B cell (primary cell): ENCODE measurements at regions not wholly inside any gene's neighbourhood (a gene's known extent, or its start where the extent isn't known, plus 50 kb on each side); places are given as distances from the start of the nearest gene placed in this dataset.

Experiments
- ATAC-seq: fragments of 200-7000 bp; cut with Tn5 transposase; one replicate; pipeline ENCODE4 v1.10.0; 2021; ENCODE audit warnings: low read depth, mild to moderate bottlenecking, moderate number of reproducible peaks, moderate library complexity
- CTCF ChIA-PET: fragments of 350-600 bp; sonication (Branson Sonifier 250); formaldehyde crosslinking; loops from one replicate; lab custom pipeline; 2021; ENCODE audit warnings: antibody characterized with exemption, inconsistent platforms; lab: Charles Lee
- POLR2A ChIA-PET: fragments of 350-600 bp; sonication (Branson Sonifier 250); formaldehyde crosslinking; loops from one replicate; lab custom pipeline; 2021; ENCODE audit warnings: antibody characterized with exemption; lab: Charles Lee
- DNase-seq: peaks from one replicate; pipeline ENCODE4 v3.0.0; 2013
- H2AFZ ChIP-seq: 2 replicates; pipeline ENCODE4 v1.6.1; 2012; ENCODE audit warnings: mild to moderate bottlenecking, low read depth, low read length; ENCODE audit not compliant: insufficient read depth, poor library complexity, severe bottlenecking
- H3K27ac ChIP-seq, 2 donors: 1 replicate in 1 of 2; 2 replicates in 1 of 2; pipeline ENCODE4 v1.5.1; 2012 to 2013; ENCODE audit warnings: low read length in 2 of 2, mild to moderate bottlenecking in 2 of 2, moderate library complexity in 1 of 2
- H3K27me3 ChIP-seq, 4 experiments: fragments of 200-600 bp in 1 of 4; sonication (generic) in 1 of 4; replicated peaks in 1 of 4; 1 replicate in 2 of 4; 2 replicates in 2 of 4; pipeline versions ENCODE4 v1.6.1 to v1.7.0; 2013 to 2016; ENCODE audit warnings: low read length in 3 of 4, mild to moderate bottlenecking in 2 of 4, mixed read lengths in 1 of 4, moderate library complexity in 1 of 4; ENCODE audit not compliant: insufficient read depth in 4 of 4, control insufficient read depth in 3 of 4; ENCODE audit errors: control extremely low read depth in 1 of 4
- H3K36me3 ChIP-seq, 2 experiments: replicated peaks in 1 of 2; 1 replicate in 1 of 2; 2 replicates in 1 of 2; pipeline versions ENCODE4 v1.6.1 to v1.7.1; 2013; ENCODE audit warnings: low read length in 1 of 2; ENCODE audit not compliant: insufficient read depth in 2 of 2, control insufficient read depth in 1 of 2; ENCODE audit errors: control extremely low read depth in 1 of 2, extremely low read depth in 1 of 2
- H3K4me1 ChIP-seq, 2 donors: fragments of 200-600 bp in 1 of 2; sonication (generic) in 1 of 2; 1 replicate in 1 of 2; 2 replicates in 1 of 2; pipeline versions ENCODE4 v1.5.1 to v1.6.1; 2013 to 2017; ENCODE audit warnings: low read length in 2 of 2; ENCODE audit not compliant: control insufficient read depth in 2 of 2, insufficient read depth in 2 of 2
- H3K4me2 ChIP-seq: replicated peaks from 2 replicates; pipeline ENCODE3; 2012; ENCODE audit warnings: mild to moderate bottlenecking, low read depth, low read length; ENCODE audit not compliant: poor library complexity, severe bottlenecking
- H3K4me3 ChIP-seq, 5 experiments: fragments of 200-600 bp in 1 of 5; sonication (generic) in 1 of 5; 1 replicate in 3 of 5; 2 replicates in 2 of 5; pipeline versions ENCODE4 v1.5.1 to v1.7.0; 2011 to 2016; ENCODE audit warnings: low read length in 4 of 5, mild to moderate bottlenecking in 4 of 5, low read depth in 2 of 5, control low read depth in 1 of 5, moderate library complexity in 1 of 5; ENCODE audit not compliant: insufficient read depth in 1 of 5; ENCODE audit errors: control extremely low read depth in 1 of 5, extremely low read depth in 1 of 5
- H3K79me2 ChIP-seq: fragments of 200-600 bp; sonication (generic); one replicate; pipeline ENCODE4 v1.6.0; 2016; ENCODE audit warnings: low read length; ENCODE audit not compliant: control insufficient read depth, insufficient read depth
- H3K9ac ChIP-seq: fragments of 200-600 bp; sonication (generic); 2 replicates; pipeline ENCODE4 v1.6.1; 2017; ENCODE audit warnings: mild to moderate bottlenecking, low read length, moderate library complexity
- H3K9me3 ChIP-seq, 3 donors: one replicate each; pipeline versions ENCODE4 v1.6.1 to v1.7.1; 2013; ENCODE audit warnings: low read length in 2 of 3; ENCODE audit not compliant: control insufficient read depth in 2 of 3, insufficient read depth in 1 of 3; ENCODE audit errors: control extremely low read depth in 1 of 3
- H4K20me1 ChIP-seq: 2 replicates; pipeline ENCODE4 v1.6.0; 2012; ENCODE audit warnings: mild to moderate bottlenecking, low read length; ENCODE audit not compliant: insufficient read depth, control insufficient read depth, poor library complexity, severe bottlenecking
- H3K27ac Mint-ChIP-seq: one replicate; pipeline ENCODE4 v1.8.0; 2021; ENCODE audit warnings: mixed read lengths
- H3K27me3 Mint-ChIP-seq: one replicate; pipeline ENCODE4 v1.8.0; 2021; ENCODE audit warnings: mixed read lengths
- H3K4me1 Mint-ChIP-seq: one replicate; pipeline ENCODE4 v1.8.0; 2021; ENCODE audit warnings: mixed read lengths
- H3K4me3 Mint-ChIP-seq: one replicate; pipeline ENCODE4 v1.8.0; 2021; ENCODE audit warnings: mixed read lengths
- H3K9me3 Mint-ChIP-seq: one replicate; pipeline ENCODE4 v1.8.0; 2022; ENCODE audit warnings: mixed read lengths; ENCODE audit not compliant: insufficient read depth
- CTCF ChIP-seq: fragments of 200-600 bp; IDR thresholded peaks from one replicate; pipeline ENCODE4 v1.8.0; 2022; ENCODE audit warnings: antibody characterized with exemption, mild to moderate bottlenecking
- EZH2 ChIP-seq: IDR thresholded peaks from 2 replicates; pipeline ENCODE4 v1.6.1; 2012; ENCODE audit warnings: borderline replicate concordance, low read depth, mild to moderate bottlenecking, moderate library complexity, low read length; ENCODE audit not compliant: insufficient read depth, poor library complexity, severe bottlenecking
- WGBS: methylation state at CpG from one replicate; pipeline ENCODE4 v1.1.5; 2013; ENCODE audit warnings: missing lambda C conversion rate; ENCODE audit not compliant: insufficient coverage; 5-methylcytosine and 5-hydroxymethylcytosine counted together
- intact Hi-C: fragments of 100-400 bp; cut with micrococcal nuclease; formaldehyde crosslinking; loops from one replicate; pipeline ENCODE4 v1.10.0; 2022

- TF ChIP-seq EZH2 (no peak), CTCF (no peak)
Measured at GRCh38 chr10:124182088-124182541, 88.7 kb upstream of the CHST15 start.

DNA sequence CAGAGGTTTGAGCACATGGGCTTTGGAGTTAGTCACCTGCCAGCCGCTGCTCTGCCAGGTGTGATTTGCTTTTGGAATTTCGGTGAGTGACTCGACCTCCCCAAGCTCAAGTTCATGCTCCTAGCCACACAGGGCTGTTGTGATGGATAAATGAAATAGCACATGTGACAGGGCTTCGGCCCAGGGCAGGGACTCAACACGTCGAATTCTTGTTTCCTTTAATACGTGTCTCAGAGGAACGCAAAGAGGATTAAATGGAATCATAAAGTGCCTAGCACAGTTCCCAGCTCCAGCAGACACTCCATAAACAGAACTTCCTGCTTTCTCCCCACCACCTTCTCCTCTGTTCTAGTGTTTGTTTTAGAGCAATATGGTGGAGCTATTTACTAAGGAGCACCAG lies 88.3 kb upstream of the CHST15 start:
- intact Hi-C loops, result no loop called here
- TF ChIP-seq CTCF, result no peak
- no peak for TF ChIP-seq EZH2
- CTCF ChIA-PET, result no interaction called here
- Mint-ChIP-seq H3K27ac (no peak overlapping the region), H3K4me3 (no peak overlapping the region), H3K4me1 (no peaks in the 10 kb centered on the region), H3K9me3 (no peaks in the 10 kb centered on the region), H3K27me3 (no peaks in the 10 kb centered on the region)
- Histone ChIP-seq H3K27me3 (no peaks in the 10 kb centered on the region), H3K9me3 (no peaks in the 10 kb centered on the region), H2AFZ (no peak overlapping the region), H3K36me3 (no peaks in the 10 kb centered on the region), H3K4me1 (no peaks in the 10 kb centered on the region), H4K20me1 (no peaks in the 10 kb centered on the region), H3K4me3 (no peak overlapping the region), H3K9ac (no peak overlapping the region), H3K4me2 (no peak overlapping the region), H3K27ac (no peak overlapping the region), H3K79me2 (no peaks in the 10 kb centered on the region)
- POLR2A ChIA-PET, result no interaction called here
- ATAC-seq (no peak), DNase-seq (no peak)
- WGBS, result 97% methylated on average over 5 of the region's 8 CpGs

More at GRCh38 chr10:124182088-124182541, 88.7 kb upstream of the CHST15 start:
- Histone ChIP-seq H3K27ac (no peak overlapping the region), H3K9me3 (no peaks in the 10 kb centered on the region), H4K20me1 (no peaks in the 10 kb centered on the region), H3K4me2 (no peak overlapping the region), H3K36me3 (no peaks in the 10 kb centered on the region), H3K9ac (no peak overlapping the region), H3K4me3 (no peak overlapping the region), H3K4me1 (no peaks in the 10 kb centered on the region), H2AFZ (no peak overlapping the region), H3K27me3 (no peaks in the 10 kb centered on the region), H3K79me2 (no peaks in the 10 kb centered on the region)
- ATAC-seq (no peak), DNase-seq (no peak)
- H3K27me3 Mint-ChIP-seq, result no peaks in the 10 kb centered on the region
- WGBS, result 94% methylated on average over 13 of the region's 17 CpGs
- CTCF ChIA-PET, result no interaction called here
- H3K27ac Mint-ChIP-seq, result no peak overlapping the region
- intact Hi-C loops, result no loop called here
- POLR2A ChIA-PET, result no interaction called here
- no peaks in the 10 kb centered on the region for H3K4me1 Mint-ChIP-seq
- H3K4me3 Mint-ChIP-seq, result no peak overlapping the region
- H3K9me3 Mint-ChIP-seq, result no peaks in the 10 kb centered on the region
